Neutrophil (primary cell): ENCODE measurements at regions not wholly inside any gene's neighbourhood (a gene's known extent, or its start where the extent isn't known, plus 50 kb on each side); places are given as distances from the start of the nearest gene placed in this dataset.
A peak's percentile ranks its signal among the peaks of the same experiment; 100 is the strongest.

Experiments
- H3K27ac ChIP-seq: fragments of 200-600 bp; sonication (generic); 2 replicates; pipeline ENCODE4 v1.5.1; 2016; ENCODE audit warnings: mild to moderate bottlenecking, moderate library complexity
- H3K27me3 ChIP-seq: fragments of 200-600 bp; sonication (generic); 2 replicates; pipeline ENCODE4 v1.6.0; 2016; ENCODE audit warnings: mild to moderate bottlenecking
- H3K36me3 ChIP-seq: fragments of 200-600 bp; sonication (generic); 2 replicates; pipeline ENCODE4 v1.5.1; 2017
- H3K4me1 ChIP-seq, 2 experiments: fragments of 200-600 bp in 1 of 2; sonication (generic) in 1 of 2; 1 replicate in 1 of 2; 2 replicates in 1 of 2; pipeline versions ENCODE4 v1.5.1 to v1.6.1; 2013 to 2016; ENCODE audit warnings: low read depth in 1 of 2, low read length in 1 of 2, mild to moderate bottlenecking in 1 of 2, moderate library complexity in 1 of 2; ENCODE audit not compliant: control insufficient read depth in 1 of 2, insufficient read depth in 1 of 2
- H3K4me3 ChIP-seq, 2 experiments: fragments of 200-600 bp in 1 of 2; sonication (generic) in 1 of 2; 1 replicate in 1 of 2; 2 replicates in 1 of 2; pipeline ENCODE4 v1.5.1; 2013 to 2016; ENCODE audit warnings: low read depth in 1 of 2, low read length in 1 of 2, mild to moderate bottlenecking in 1 of 2, moderate library complexity in 1 of 2
- H3K9me3 ChIP-seq: fragments of 200-600 bp; sonication (generic); 2 replicates; pipeline ENCODE4 v1.5.1; 2016
- CTCF ChIP-seq: fragments of 200-600 bp; sonication (generic); IDR thresholded peaks from 2 replicates; pipeline ENCODE4 v1.5.1; 2016; ENCODE audit warnings: antibody characterized with exemption

- peaks cover 0 to 6% of the 10 kb centered on the region in 2 experiments for H3K4me1 ChIP-seq
- no peaks in the 10 kb centered on the region for H3K36me3 ChIP-seq
- no peaks in the 10 kb centered on the region for H3K9me3 ChIP-seq
- no peak overlapping the region for H3K4me3 ChIP-seq
- TF ChIP-seq CTCF: no peak
- H3K27me3 ChIP-seq: no peaks in the 10 kb centered on the region
- no peak overlapping the region for H3K27ac ChIP-seq
These were observed 446.8 kb upstream of the JARID2 start for GRCh38 chr6:14798996-14799588.

GRCh38 chr6:14799928-14800327 is 445.9 kb upstream of the JARID2 start:
- Histone ChIP-seq H3K9me3 (no peaks in the 10 kb centered on the region), H3K36me3 (no peaks in the 10 kb centered on the region), H3K27me3 (no peaks in the 10 kb centered on the region), H3K4me3 (no peak overlapping the region), H3K4me1 (peaks cover 0 to 7% of the 10 kb centered on the region in 2 experiments), H3K27ac (no peak overlapping the region)
- TF ChIP-seq CTCF: no peak

- Histone ChIP-seq H3K9me3 (no peaks in the 10 kb centered on the region), H3K27me3 (no peaks in the 10 kb centered on the region), H3K27ac (no peak overlapping the region), H3K36me3 (no peaks in the 10 kb centered on the region), H3K4me1 (peaks cover 0 to 9% of the 10 kb centered on the region in 2 experiments), H3K4me3 (no peak overlapping the region)
- no peak for TF ChIP-seq CTCF
These were observed 443.2 kb upstream of the JARID2 start for GRCh38 chr6:14802514-14803160.

- Histone ChIP-seq H3K27ac (peak overlapping the region; percentile 29), H3K27me3 (no peaks in the 10 kb centered on the region), H3K9me3 (no peaks in the 10 kb centered on the region), H3K36me3 (no peaks in the 10 kb centered on the region), H3K4me3 (no peak overlapping the region), H3K4me1 (peaks cover 0 to 9% of the 10 kb centered on the region in 2 experiments)
- TF ChIP-seq CTCF: no peak
These were observed 441.7 kb upstream of the JARID2 start for GRCh38 chr6:14804001-14804784.

GRCh38 chr6:14804785-14805210 is 441.1 kb upstream of the JARID2 start:
- Histone ChIP-seq H3K9me3 (no peaks in the 10 kb centered on the region), H3K27ac (no peak overlapping the region), H3K4me1 (peaks cover 0 to 7% of the 10 kb centered on the region in 2 experiments)

More at GRCh38 chr6:14804785-14805210, 441.1 kb upstream of the JARID2 start:
- TF ChIP-seq CTCF: no peak
- H3K36me3 ChIP-seq: no peaks in the 10 kb centered on the region
- H3K4me3 ChIP-seq: no peak overlapping the region
- no peaks in the 10 kb centered on the region for H3K27me3 ChIP-seq
